Epithelial cell of proximal tubule (primary cell): ENCODE measurements at regions not wholly inside any gene's neighbourhood (a gene's known extent, or its start where the extent isn't known, plus 50 kb on each side); places are given as distances from the start of the nearest gene placed in this dataset.

Experiments used
- DNase-seq: peaks from one replicate; pipeline ENCODE4 v3.0.0-alpha.2; 2011; ENCODE audit warnings: low read depth
- H3K4me3 ChIP-seq: 2 replicates; pipeline ENCODE4 v1.5.1; 2011; ENCODE audit warnings: low read depth, mild to moderate bottlenecking, low read length
- CTCF ChIP-seq: conservative IDR thresholded peaks from 2 replicates; pipeline ENCODE4 v1.5.1; 2012; ENCODE audit warnings: low read depth, mild to moderate bottlenecking, low read length

- DNase-seq, result no peak
- H3K4me3 ChIP-seq, result no peak overlapping the region
- no peak for TF ChIP-seq CTCF
These were observed 226.9 kb downstream of the WDR11 start for GRCh38 chr10:121078036-121078435.

GRCh38 chr10:121078672-121079102 lies 227.5 kb downstream of the WDR11 start:
- no peak overlapping the region for H3K4me3 ChIP-seq
- no peak for DNase-seq
- no peak for TF ChIP-seq CTCF

- DNase-seq, result no peak
- H3K4me3 ChIP-seq, result no peak overlapping the region
- TF ChIP-seq CTCF, result no peak
These were observed 228.1 kb downstream of the WDR11 start for GRCh38 chr10:121079226-121079625.

GRCh38 chr10:121080281-121080891 lies 229.2 kb downstream of the WDR11 start:
- H3K4me3 ChIP-seq, result no peak overlapping the region
- DNase-seq, result no peak
- no peak for TF ChIP-seq CTCF

- no peak for TF ChIP-seq CTCF
- DNase-seq, result no peak
These were observed 230.1 kb downstream of the WDR11 start for GRCh38 chr10:121081306-121081705.

GRCh38 chr10:121082984-121083383 lies 231.8 kb downstream of the WDR11 start:
- DNase-seq, result no peak
- TF ChIP-seq CTCF, result no peak

More at GRCh38 chr10:121081306-121081705, 230.1 kb downstream of the WDR11 start:
- H3K4me3 ChIP-seq, result no peak overlapping the region

GRCh38 chr10:121084016-121084674 lies 233.0 kb downstream of the WDR11 start:
- DNase-seq, result no peak
- no peak overlapping the region for H3K4me3 ChIP-seq
- TF ChIP-seq CTCF, result no peak

More at GRCh38 chr10:121082984-121083383, 231.8 kb downstream of the WDR11 start:
- no peak overlapping the region for H3K4me3 ChIP-seq
